Neural crest cell (in vitro differentiated cells): ENCODE measurements at regions not wholly inside any gene's neighbourhood (a gene's known extent, or its start where the extent isn't known, plus 50 kb on each side); places are given as distances from the start of the nearest gene placed in this dataset.
"Not testable (repeated sequence)": the region's sequence is repeated elsewhere in the genome, so short reads cannot be mapped to it uniquely, and the experiment has no call there.

Source experiments
- DNase-seq: peaks from one replicate; pipeline ENCODE4 v3.0.0; 2021; ENCODE audit warnings: low read depth, mixed read lengths, low spot score
- H3K27ac Mint-ChIP-seq: one replicate; pipeline ENCODE4 v1.8.0; 2021; ENCODE audit warnings: mild to moderate bottlenecking, mixed read lengths; ENCODE audit not compliant: unreplicated experiment
- H3K27me3 Mint-ChIP-seq: 2 replicates; pipeline ENCODE4 v1.8.0; 2021; ENCODE audit warnings: low read depth, mild to moderate bottlenecking, mixed read lengths
- H3K36me3 Mint-ChIP-seq: 2 replicates; pipeline ENCODE4 v1.8.0; 2021; ENCODE audit warnings: low read depth, mild to moderate bottlenecking, mixed read lengths
- H3K4me1 Mint-ChIP-seq: 2 replicates; pipeline ENCODE4 v1.8.0; 2021; ENCODE audit warnings: mixed read lengths
- H3K4me3 Mint-ChIP-seq: one replicate; pipeline ENCODE4 v1.8.0; 2021; ENCODE audit warnings: mild to moderate bottlenecking, mixed read lengths
- H3K9me3 Mint-ChIP-seq: 2 replicates; pipeline ENCODE4 v1.8.0; 2021; ENCODE audit warnings: mixed read lengths
- CTCF ChIP-seq: fragments of 200-600 bp; sonication (generic); conservative IDR thresholded peaks from 2 replicates; pipeline ENCODE4 v1.5.0; 2021; ENCODE audit warnings: antibody characterized with exemption, mild to moderate bottlenecking

GRCh38 chr2:144776766-144777165 lies 256.8 kb upstream of the ZEB2 start:
- TF ChIP-seq CTCF = no peak
- peaks cover 3% of the 10 kb centered on the region for H3K9me3 Mint-ChIP-seq
- peaks cover 20% of the 10 kb centered on the region for H3K4me1 Mint-ChIP-seq
- H3K27ac Mint-ChIP-seq = no peak overlapping the region
- H3K4me3 Mint-ChIP-seq = no peak overlapping the region
- H3K27me3 Mint-ChIP-seq = no peaks in the 10 kb centered on the region
- H3K36me3 Mint-ChIP-seq = no peaks in the 10 kb centered on the region
- no peak for DNase-seq

GRCh38 chr2:144774809-144775208 lies 254.9 kb upstream of the ZEB2 start:
- H3K9me3 Mint-ChIP-seq = no peaks in the 10 kb centered on the region
- no peak for TF ChIP-seq CTCF
- H3K4me3 Mint-ChIP-seq = no peak overlapping the region
- no peaks in the 10 kb centered on the region for H3K27me3 Mint-ChIP-seq
- peak overlapping the region; percentile 14 for H3K27ac Mint-ChIP-seq
- peaks cover 40% of the 10 kb centered on the region for H3K4me1 Mint-ChIP-seq
- no peaks in the 10 kb centered on the region for H3K36me3 Mint-ChIP-seq
- DNase-seq = no peak

GRCh38 chr2:144771348-144771747 lies 251.4 kb upstream of the ZEB2 start:
- TF ChIP-seq CTCF = no peak
- peaks cover 53% of the 10 kb centered on the region for H3K4me1 Mint-ChIP-seq
- peaks cover 3% of the 10 kb centered on the region for H3K36me3 Mint-ChIP-seq
- peak overlapping the region; percentile 28 for H3K4me3 Mint-ChIP-seq
- peaks cover 5% of the 10 kb centered on the region for H3K9me3 Mint-ChIP-seq
- DNase-seq = no peak
- peak overlapping the region; percentile 93 for H3K27ac Mint-ChIP-seq
- H3K27me3 Mint-ChIP-seq = no peaks in the 10 kb centered on the region

GRCh38 chr2:144770616-144771230 lies 250.8 kb upstream of the ZEB2 start:
- Mint-ChIP-seq H3K4me3 (peak overlapping the region; percentile 28), H3K36me3 (peaks cover 3% of the 10 kb centered on the region), H3K4me1 (peaks cover 49% of the 10 kb centered on the region), H3K27ac (peak overlapping the region; percentile 0), H3K27me3 (no peaks in the 10 kb centered on the region), H3K9me3 (peaks cover 5% of the 10 kb centered on the region)
- no peak for TF ChIP-seq CTCF
- no peak for DNase-seq

- H3K36me3 Mint-ChIP-seq, DNase-seq, H3K27me3 Mint-ChIP-seq, H3K27ac Mint-ChIP-seq, H3K4me1 Mint-ChIP-seq, H3K4me3 Mint-ChIP-seq: not testable (repeated sequence)
- H3K9me3 Mint-ChIP-seq = peaks cover 10% of the 10 kb centered on the region
Measured at GRCh38 chr2:144760939-144761338, 241.0 kb upstream of the ZEB2 start.

- no peaks in the 10 kb centered on the region for H3K27me3 Mint-ChIP-seq
- H3K36me3 Mint-ChIP-seq = no peaks in the 10 kb centered on the region
- H3K9me3 Mint-ChIP-seq = peaks cover 10% of the 10 kb centered on the region
- H3K4me3 Mint-ChIP-seq = no peak overlapping the region
- H3K27ac Mint-ChIP-seq = no peak overlapping the region
- no peak for TF ChIP-seq CTCF
- peaks cover 3% of the 10 kb centered on the region for H3K4me1 Mint-ChIP-seq
- no peak for DNase-seq
Measured at GRCh38 chr2:144759746-144760145, 239.8 kb upstream of the ZEB2 start.

- peaks cover 10% of the 10 kb centered on the region for H3K9me3 Mint-ChIP-seq
- not testable (repeated sequence) for H3K27ac Mint-ChIP-seq, H3K27me3 Mint-ChIP-seq, H3K4me3 Mint-ChIP-seq, H3K36me3 Mint-ChIP-seq, H3K4me1 Mint-ChIP-seq, DNase-seq
Measured at GRCh38 chr2:144758196-144758595, 238.3 kb upstream of the ZEB2 start.
